ENCODE measurements at regions not wholly inside any gene's neighbourhood (a gene's known extent, or its start where the extent isn't known, plus 50 kb on each side); places are given as distances from the start of the nearest gene placed in this dataset.

- DNase-seq = no peak
- TF ChIP-seq POLR2A (IDR thresholded peaks at IDR 0.05) = no peak
- no peak for TF ChIP-seq EP300 (IDR thresholded peaks at IDR 0.05)
- 89 to 94% (median 93%) methylated on average over 8 of the region's 8 CpGs for WGBS, 3 donors
- Histone ChIP-seq H3K4me3 (no peak overlapping the region), H3K27me3 (no peaks in the 10 kb centered on the region), H3K4me1 (ENCODE audit: insufficient read depth) (peaks cover 12% of the 10 kb centered on the region), H3K27ac (no peak overlapping the region), H3K9me3 (no peaks in the 10 kb centered on the region), H3K36me3 (no peaks in the 10 kb centered on the region)
- intact Hi-C loops (cut with DNase I) = loop anchor here in 1 of 4 donors (10.0 kb wide), 1 partner anchor 50 kb away; the partner anchor contains the start of gene ABL1
Measured at GRCh38 chr9:130785053-130785452, 50.0 kb upstream of the ABL1 start.
